ENCODE measurements at regions not wholly inside any gene's neighbourhood (a gene's known extent, or its start where the extent isn't known, plus 50 kb on each side); places are given as distances from the start of the nearest gene placed in this dataset.

- no peak for TF ChIP-seq POLR2A (IDR thresholded peaks at IDR 0.05; ENCODE audit: low read length)
- TF ChIP-seq GATA1 (IDR thresholded peaks at IDR 0.05; ENCODE audit: low read depth, low read length), result no peak
- DNase-seq, result no peak
Measured at GRCh38 chr14:93870377-93870776, 56.8 kb upstream of the FAM181A start.

- DNase-seq, result no peak
Measured at GRCh38 chr14:93869427-93869826, 57.7 kb upstream of the FAM181A start.

GRCh38 chr14:93868165-93868564 is 59.0 kb upstream of the FAM181A start:
- TF ChIP-seq POLR2A (IDR thresholded peaks at IDR 0.05; ENCODE audit: low read length) (no peak), GATA1 (IDR thresholded peaks at IDR 0.05; ENCODE audit: low read depth, low read length) (no peak)
- DNase-seq, result no peak

More at GRCh38 chr14:93869427-93869826, 57.7 kb upstream of the FAM181A start:
- no peak for TF ChIP-seq POLR2A (IDR thresholded peaks at IDR 0.05; ENCODE audit: low read length)
- no peak for TF ChIP-seq GATA1 (IDR thresholded peaks at IDR 0.05; ENCODE audit: low read depth, low read length)

GRCh38 chr14:93862265-93862664 is 64.9 kb upstream of the FAM181A start:
- no peak for DNase-seq
- TF ChIP-seq GATA1 (IDR thresholded peaks at IDR 0.05; ENCODE audit: low read depth, low read length), result no peak
- no peak for TF ChIP-seq POLR2A (IDR thresholded peaks at IDR 0.05; ENCODE audit: low read length)

GRCh38 chr14:93861836-93862235 is 65.3 kb upstream of the FAM181A start:
- DNase-seq, result no peak
- TF ChIP-seq POLR2A (IDR thresholded peaks at IDR 0.05; ENCODE audit: low read length) (no peak), GATA1 (IDR thresholded peaks at IDR 0.05; ENCODE audit: low read depth, low read length) (no peak)

GRCh38 chr14:93859957-93860356 is 67.2 kb upstream of the FAM181A start:
- no peak for DNase-seq
- TF ChIP-seq POLR2A (IDR thresholded peaks at IDR 0.05; ENCODE audit: low read length) (no peak), GATA1 (IDR thresholded peaks at IDR 0.05; ENCODE audit: low read depth, low read length) (no peak)

GRCh38 chr14:93858896-93859295 is 68.2 kb upstream of the FAM181A start:
- TF ChIP-seq POLR2A (IDR thresholded peaks at IDR 0.05; ENCODE audit: low read length) (no peak), GATA1 (IDR thresholded peaks at IDR 0.05; ENCODE audit: low read depth, low read length) (no peak)
- no peak for DNase-seq

- DNase-seq, result no peak
- TF ChIP-seq GATA1 (IDR thresholded peaks at IDR 0.05; ENCODE audit: low read depth, low read length) (no peak), POLR2A (IDR thresholded peaks at IDR 0.05; ENCODE audit: low read length) (no peak)
Measured at GRCh38 chr14:93857500-93858283, 69.4 kb upstream of the PRIMA1 start.

GRCh38 chr14:93857081-93857480 is 68.8 kb upstream of the PRIMA1 start:
- no peak for DNase-seq
- no peak for TF ChIP-seq GATA1 (IDR thresholded peaks at IDR 0.05; ENCODE audit: low read depth, low read length)
- no peak for TF ChIP-seq POLR2A (IDR thresholded peaks at IDR 0.05; ENCODE audit: low read length)

GRCh38 chr14:93855737-93856136 is 67.5 kb upstream of the PRIMA1 start:
- no peak for DNase-seq
- TF ChIP-seq GATA1 (IDR thresholded peaks at IDR 0.05; ENCODE audit: low read depth, low read length), result no peak

GRCh38 chr14:93847473-93847872 is 59.2 kb upstream of the PRIMA1 start:
- no peak for DNase-seq
- TF ChIP-seq GATA1 (IDR thresholded peaks at IDR 0.05; ENCODE audit: low read depth, low read length) (no peak), POLR2A (IDR thresholded peaks at IDR 0.05; ENCODE audit: low read length) (no peak)

GRCh38 chr14:93838238-93838637 is 50.0 kb upstream of the PRIMA1 start:
- peak in 1 of 2 experiments; percentile 15 for DNase-seq
- TF ChIP-seq POLR2A (IDR thresholded peaks at IDR 0.05; ENCODE audit: low read length) (no peak), GATA1 (IDR thresholded peaks at IDR 0.05; ENCODE audit: low read depth, low read length) (no peak)
